ENCODE measurements at regions not wholly inside any gene's neighbourhood (a gene's known extent, or its start where the extent isn't known, plus 50 kb on each side); places are given as distances from the start of the nearest gene placed in this dataset.

GRCh38 chr1:177526201-177526600, 355.4 kb downstream of the BRINP2 start:
- TF ChIP-seq, protein P1, sequence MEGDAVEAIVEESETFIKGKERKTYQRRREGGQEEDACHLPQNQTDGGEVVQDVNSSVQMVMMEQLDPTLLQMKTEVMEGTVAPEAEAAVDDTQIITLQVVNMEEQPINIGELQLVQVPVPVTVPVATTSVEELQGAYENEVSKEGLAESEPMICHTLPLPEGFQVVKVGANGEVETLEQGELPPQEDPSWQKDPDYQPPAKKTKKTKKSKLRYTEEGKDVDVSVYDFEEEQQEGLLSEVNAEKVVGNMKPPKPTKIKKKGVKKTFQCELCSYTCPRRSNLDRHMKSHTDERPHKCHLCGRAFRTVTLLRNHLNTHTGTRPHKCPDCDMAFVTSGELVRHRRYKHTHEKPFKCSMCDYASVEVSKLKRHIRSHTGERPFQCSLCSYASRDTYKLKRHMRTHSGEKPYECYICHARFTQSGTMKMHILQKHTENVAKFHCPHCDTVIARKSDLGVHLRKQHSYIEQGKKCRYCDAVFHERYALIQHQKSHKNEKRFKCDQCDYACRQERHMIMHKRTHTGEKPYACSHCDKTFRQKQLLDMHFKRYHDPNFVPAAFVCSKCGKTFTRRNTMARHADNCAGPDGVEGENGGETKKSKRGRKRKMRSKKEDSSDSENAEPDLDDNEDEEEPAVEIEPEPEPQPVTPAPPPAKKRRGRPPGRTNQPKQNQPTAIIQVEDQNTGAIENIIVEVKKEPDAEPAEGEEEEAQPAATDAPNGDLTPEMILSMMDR (IDR thresholded peaks at IDR 0.05), result no peak
- TF ChIP-seq POLR2AphosphoS5 (IDR thresholded peaks at IDR 0.05; ENCODE audit: low read depth, low read length), result no peak
- TF ChIP-seq SIN3A (IDR thresholded peaks at IDR 0.05; ENCODE audit: borderline replicate concordance, insufficient read depth, low read depth, low read length), result no peak
- TF ChIP-seq REST (IDR thresholded peaks at IDR 0.05; ENCODE audit: insufficient read depth in 1 of 2, low read depth in 2 of 2, low read length in 1 of 2), result no peak

Measured in Panc1 (cell line).